A549 (cell line): ENCODE measurements at regions not wholly inside any gene's neighbourhood (a gene's known extent, or its start where the extent isn't known, plus 50 kb on each side); places are given as distances from the start of the nearest gene placed in this dataset.

Experiments used
- ATAC-seq, 2 experiments: fragments of 200-7000 bp in 1 of 2; fragments of >200 bp in 1 of 2; cut with Nextera tagmentation in 1 of 2; cut with Tn5 transposase in 1 of 2; 3 replicates each; pipeline versions ENCODE4 v1.8.0 to v1.9.1; 2018 to 2020; ENCODE audit warnings: mild to moderate bottlenecking in 1 of 2, moderate library complexity in 1 of 2
- CTCF ChIA-PET: fragments of 300-600 bp; sonication (Branson Sonifier 250); formaldehyde crosslinking; extraction: SDS; loops from one replicate; lab custom pipeline; 2021; ENCODE audit warnings: antibody characterized with exemption, inconsistent platforms; lab: Yijun Ruan, JAX
- POLR2A ChIA-PET: fragments of 350-600 bp; formaldehyde crosslinking; extraction: SDS; loops from one replicate; lab custom pipeline; 2021; ENCODE audit warnings: antibody characterized with exemption, inconsistent platforms; lab: Yijun Ruan, JAX
- DNase-seq, 2 experiments: peaks; one replicate each; pipeline versions ENCODE4 v3.0.0 to v3.0.0-alpha.2; 2011 to 2016; ENCODE audit warnings: low read depth in 1 of 2, low spot score in 1 of 2
- FAIRE-seq: peaks from 2 replicates; lab custom pipeline; 2011; peaks lifted over from hg19 to GRCh38; lab: Jason Lieb, UNC
- H3K27ac ChIP-seq, 2 experiments: fragments of >200 bp; sonication (Bioruptor Twin); formaldehyde crosslinking; 3 replicates each; pipeline ENCODE4 v1.5.1; 2016 to 2017
- H3K4me1 ChIP-seq: fragments of >200 bp; sonication (Bioruptor Twin); formaldehyde crosslinking; 3 replicates; pipeline ENCODE4 v1.6.1; 2016
- H3K4me2 ChIP-seq: fragments of >200 bp; sonication (Bioruptor Twin); formaldehyde crosslinking; 3 replicates; pipeline ENCODE4 v1.6.1; 2016
- H3K4me3 ChIP-seq: fragments of >200 bp; sonication (Bioruptor Twin); formaldehyde crosslinking; 3 replicates; pipeline ENCODE4 v1.5.1; 2016
- H3K9me3 ChIP-seq: fragments of >200 bp; sonication (Bioruptor Twin); formaldehyde crosslinking; 3 replicates; pipeline ENCODE4 v1.6.1; 2016
- ATOH8 ChIP-seq: fragments of 250-450 bp; sonication (Bioruptor Pico); IDR thresholded peaks from 2 replicates; pipeline ENCODE4 v1.5.0; 2020; ENCODE audit warnings: low read depth, mild to moderate bottlenecking, moderate library complexity
- CEBPB ChIP-seq, 2 experiments: fragments of >200 bp in 1 of 2; sonication (Bioruptor Twin) in 1 of 2; formaldehyde crosslinking in 1 of 2; IDR thresholded peaks; 2 replicates each; pipeline ENCODE4 v1.6.1; 2012 to 2016
- CHD4 ChIP-seq: fragments of 200-600 bp; sonication (generic); IDR thresholded peaks from 2 replicates; pipeline ENCODE4 v1.6.1; 2016; ENCODE audit warnings: antibody characterized with exemption, mild to moderate bottlenecking, borderline replicate concordance
- E2F6 ChIP-seq: IDR thresholded peaks from 2 replicates; pipeline ENCODE4 v1.6.1; 2012; ENCODE audit warnings: low read depth, borderline replicate concordance
- EHMT2 ChIP-seq: fragments of 200-600 bp; sonication (generic); IDR thresholded peaks from 2 replicates; pipeline ENCODE4 v1.6.1; 2016; ENCODE audit warnings: antibody characterized with exemption, low read depth, mild to moderate bottlenecking, moderate library complexity
- ESRRA ChIP-seq: fragments of 150-350 bp; IDR thresholded peaks from 2 replicates; pipeline ENCODE4 v1.6.1; 2014; ENCODE audit warnings: mild to moderate bottlenecking, low read length, borderline replicate concordance
- FOSL2 ChIP-seq, 2 experiments: fragments of 450-650 bp in 1 of 2; fragments of >200 bp in 1 of 2; sonication (Bioruptor Twin) in 1 of 2; formaldehyde crosslinking; IDR thresholded peaks; 2 replicates each; pipeline versions ENCODE4 v1.5.0 to v1.6.1; 2016 to 2020; ENCODE audit warnings: mild to moderate bottlenecking in 1 of 2, moderate library complexity in 1 of 2
- FOXS1 ChIP-seq: fragments of 250-450 bp; sonication (Bioruptor Pico); IDR thresholded peaks from 2 replicates; pipeline ENCODE4 v1.5.0; 2020; ENCODE audit warnings: mild to moderate bottlenecking, moderate library complexity
- GATA3 ChIP-seq: IDR thresholded peaks from 2 replicates; pipeline ENCODE4 v1.6.1; 2012; ENCODE audit warnings: borderline replicate concordance
- HDAC2 ChIP-seq: fragments of 200-600 bp; sonication (generic); IDR thresholded peaks from 2 replicates; pipeline ENCODE4 v1.6.1; 2016
- HOXB13 ChIP-seq: fragments of 250-450 bp; sonication (Bioruptor Pico); IDR thresholded peaks from 2 replicates; pipeline ENCODE4 v1.5.0; 2020; ENCODE audit warnings: low read depth, mild to moderate bottlenecking, moderate library complexity
- HOXB5 ChIP-seq: fragments of 250-450 bp; sonication (Bioruptor Pico); IDR thresholded peaks from 2 replicates; pipeline ENCODE4 v1.5.0; 2020; ENCODE audit warnings: mild to moderate bottlenecking, moderate library complexity
- JUNB ChIP-seq: fragments of >200 bp; sonication (Bioruptor Twin); formaldehyde crosslinking; IDR thresholded peaks from 2 replicates; pipeline ENCODE4 v1.6.1; 2016
- KDM5A ChIP-seq: fragments of 200-600 bp; sonication (generic); IDR thresholded peaks from 2 replicates; pipeline ENCODE4 v1.6.1; 2016; ENCODE audit warnings: antibody characterized with exemption, mild to moderate bottlenecking
- MAZ ChIP-seq: fragments of 150-350 bp; IDR thresholded peaks from 2 replicates; pipeline ENCODE4 v1.6.1; 2014; ENCODE audit warnings: antibody characterized with exemption, low read depth, low read length, borderline replicate concordance
- MYC ChIP-seq: IDR thresholded peaks from 2 replicates; pipeline ENCODE4 v1.6.1; 2012; ENCODE audit warnings: mild to moderate bottlenecking, inconsistent platforms, low read length, improper control_type of control experiment, borderline replicate concordance
- NR3C1 ChIP-seq: fragments of >200 bp; sonication (Bioruptor Twin); formaldehyde crosslinking; IDR thresholded peaks from 3 replicates; pipeline ENCODE4 v1.6.1; 2017
- RCOR1 ChIP-seq: fragments of 150-350 bp; IDR thresholded peaks from 2 replicates; pipeline ENCODE4 v1.6.1; 2014; ENCODE audit warnings: antibody characterized with exemption, low read length, low read depth
- REST ChIP-seq: fragments of 200-600 bp; sonication (generic); IDR thresholded peaks from 2 replicates; pipeline ENCODE4 v1.6.1; 2016; ENCODE audit warnings: antibody characterized with exemption, mild to moderate bottlenecking, moderate library complexity
- RFX5 ChIP-seq: fragments of 450-650 bp; IDR thresholded peaks from 2 replicates; pipeline ENCODE4 v1.7.1; 2014; ENCODE audit warnings: antibody characterized with exemption, mild to moderate bottlenecking, moderate library complexity
- RNF2 ChIP-seq: fragments of 200-600 bp; sonication (generic); IDR thresholded peaks from 2 replicates; pipeline ENCODE4 v1.6.1; 2016; ENCODE audit warnings: low read depth, mild to moderate bottlenecking, antibody characterized with exemption, moderate library complexity, borderline replicate concordance
- TFCP2L1 ChIP-seq: fragments of 250-450 bp; sonication (Bioruptor Pico); IDR thresholded peaks from 2 replicates; pipeline ENCODE4 v1.5.0; 2021; ENCODE audit warnings: mild to moderate bottlenecking
- ZC3H11A ChIP-seq: fragments of 450-650 bp; IDR thresholded peaks from 2 replicates; pipeline ENCODE4 v1.6.1; 2014; ENCODE audit warnings: antibody characterized with exemption, mild to moderate bottlenecking
- ZFP36 ChIP-seq: fragments of 450-650 bp; IDR thresholded peaks from 2 replicates; pipeline ENCODE4 v1.6.1; 2014; ENCODE audit warnings: borderline replicate concordance; ENCODE audit not compliant: partially characterized antibody
- ZNF302 ChIP-seq: fragments of 250-450 bp; sonication (Bioruptor Pico); IDR thresholded peaks from 2 replicates; pipeline ENCODE4 v1.9.0; 2021; ENCODE audit warnings: inconsistent platforms, mild to moderate bottlenecking, moderate library complexity
- ZSCAN20 ChIP-seq: fragments of 250-450 bp; sonication (Bioruptor Pico); IDR thresholded peaks from 2 replicates; pipeline ENCODE4 v1.8.0; 2022; ENCODE audit warnings: mild to moderate bottlenecking, moderate library complexity
- WGBS: methylation state at CpG from one replicate; pipeline ENCODE4 v1.1.6; 2017; ENCODE audit errors: missing lambda C conversion rate; 5-methylcytosine and 5-hydroxymethylcytosine counted together

- TF ChIP-seq NR3C1 (no peak), REST (no peak), ZC3H11A (no peak), JUNB (no peak), RCOR1 (no peak), FOSL2 (IDR thresholded peaks at IDR 0.05) (no peak), FOSL2 (CRISPR knock-in tag; IDR thresholded peaks at IDR 0.05) (no peak), MAZ (no peak), ZNF302 (no peak), ZSCAN20 (CRISPR knock-in tag) (no peak), HOXB5 (CRISPR knock-in tag) (no peak), CHD4 (no peak), TFCP2L1 (CRISPR knock-in tag) (no peak), GATA3 (no peak), ESRRA (no peak), HOXB13 (CRISPR knock-in tag) (no peak), RFX5 (no peak), MYC (no peak)
- ChIA-PET CTCF (no interaction called here), POLR2A (no interaction called here)
- DNase-seq: no peak
- Histone ChIP-seq H3K9me3 (no peaks in the 10 kb centered on the region), H3K4me2 (no peak overlapping the region), H3K4me1 (no peaks in the 10 kb centered on the region), H3K4me3 (no peak overlapping the region), H3K27ac (no peak overlapping the region)
- 7% methylated on average over 1 of the region's 1 CpG for WGBS
- FAIRE-seq: no peak
- ATAC-seq: no peak
Measured at GRCh38 chr1:213484758-213485157, 433.7 kb downstream of the RPS6KC1 start.

- POLR2A ChIA-PET: no interaction called here
- no peaks in the 10 kb centered on the region for H3K4me1 ChIP-seq
- TF ChIP-seq CEBPB (IDR thresholded peaks at IDR 0.05): no peak
- no peak for TF ChIP-seq E2F6
- no peak for TF ChIP-seq ATOH8 (CRISPR knock-in tag)
- TF ChIP-seq KDM5A: no peak
- no peak for TF ChIP-seq FOSL2 (IDR thresholded peaks at IDR 0.05)
- TF ChIP-seq FOSL2 (CRISPR knock-in tag; IDR thresholded peaks at IDR 0.05): no peak
- TF ChIP-seq HOXB13 (CRISPR knock-in tag): no peak
- TF ChIP-seq GATA3: no peak
- no peak for TF ChIP-seq ZNF302
- no peak for TF ChIP-seq RNF2
- no peak for TF ChIP-seq REST
- no peak for TF ChIP-seq ZC3H11A
- TF ChIP-seq JUNB: no peak
- TF ChIP-seq ZFP36: no peak
- TF ChIP-seq EHMT2: no peak
- TF ChIP-seq CHD4: no peak
- TF ChIP-seq FOXS1 (CRISPR knock-in tag): no peak
- TF ChIP-seq HDAC2: no peak
- H3K27ac ChIP-seq: no peak overlapping the region
- CTCF ChIA-PET: no interaction called here
- FAIRE-seq (no peak), ATAC-seq (no peak), DNase-seq (no peak)
- H3K4me2 ChIP-seq: no peak overlapping the region
- no peaks in the 10 kb centered on the region for H3K9me3 ChIP-seq
- no peak overlapping the region for H3K4me3 ChIP-seq
- WGBS: 46% methylated on average over 3 of the region's 3 CpGs
Measured at GRCh38 chr1:213486488-213486887, 435.4 kb downstream of the RPS6KC1 start.
